Fibroblast of villous mesenchyme (primary cell): ENCODE measurements at regions not wholly inside any gene's neighbourhood (a gene's known extent, or its start where the extent isn't known, plus 50 kb on each side); places are given as distances from the start of the nearest gene placed in this dataset.

Experiments
- DNase-seq: peaks from one replicate; pipeline ENCODE4 v3.0.0-alpha.2; 2010; ENCODE audit warnings: low read depth
- H3K4me3 ChIP-seq: 2 replicates; pipeline ENCODE4 v1.5.1; 2011; ENCODE audit warnings: low read depth, mild to moderate bottlenecking, low read length
- CTCF ChIP-seq: IDR thresholded peaks from 2 replicates; pipeline ENCODE4 v1.5.1; 2012; ENCODE audit warnings: low read depth, mild to moderate bottlenecking, low read length; ENCODE audit not compliant: insufficient read depth

DNA sequence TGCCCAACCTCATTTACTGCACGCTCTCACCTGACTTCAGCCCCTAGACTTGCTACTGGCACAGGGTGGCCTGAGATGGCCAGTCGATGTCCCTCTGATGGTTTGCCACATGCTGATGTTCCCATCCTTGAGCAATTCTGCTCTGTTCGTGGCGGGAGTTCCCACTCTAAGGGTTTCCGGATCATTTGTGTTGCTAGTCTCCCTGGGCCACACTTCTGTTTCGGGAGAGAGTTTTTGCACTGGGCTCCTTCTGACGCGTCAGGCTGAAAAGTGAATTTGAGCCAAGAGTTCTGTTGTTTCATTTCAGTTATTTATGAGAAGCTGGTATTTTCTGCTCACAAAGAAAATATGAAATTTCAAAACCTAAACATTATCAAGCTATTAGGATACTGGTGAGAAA lies 597.7 kb downstream of the BNC2 start:
- DNase-seq, result no peak
- no peak for TF ChIP-seq CTCF
- H3K4me3 ChIP-seq, result no peak overlapping the region

- TF ChIP-seq CTCF, result no peak
- no peak overlapping the region for H3K4me3 ChIP-seq
- DNase-seq, result no peak
Observed at GRCh38 chr9:16275795-16276624, 594.5 kb downstream of the BNC2 start.

- H3K4me3 ChIP-seq, result no peak overlapping the region
- TF ChIP-seq CTCF, result no peak
- no peak for DNase-seq
Observed at GRCh38 chr9:16276866-16277265, 593.6 kb downstream of the BNC2 start.

DNA sequence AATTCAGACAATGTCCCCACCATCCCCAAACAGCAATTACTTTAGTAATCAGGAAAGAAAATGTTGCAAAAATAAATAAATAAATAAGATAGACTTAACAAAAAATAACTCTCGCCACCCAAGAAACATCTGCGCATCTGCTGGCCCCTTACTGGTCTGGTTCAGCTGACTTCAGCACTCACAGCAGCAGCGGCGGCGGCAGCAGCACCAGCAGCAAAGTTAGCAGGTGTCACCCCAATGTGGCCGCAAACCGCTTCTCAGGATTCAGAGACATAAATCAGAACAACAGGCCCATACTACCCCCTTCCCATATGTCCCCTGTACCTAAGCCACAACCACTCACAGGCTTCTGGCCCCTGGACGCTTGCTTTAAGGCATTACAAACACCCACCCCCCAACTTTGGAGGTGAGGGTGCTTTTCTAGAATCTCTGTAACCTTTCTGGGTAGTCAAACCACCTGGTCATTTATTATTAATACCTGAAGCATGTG lies 593.0 kb downstream of the BNC2 start:
- no peak for TF ChIP-seq CTCF
- no peak overlapping the region for H3K4me3 ChIP-seq
- no peak for DNase-seq

GRCh38 chr9:16278326-16278999 lies 592.0 kb downstream of the BNC2 start:
- TF ChIP-seq CTCF, result no peak
- H3K4me3 ChIP-seq, result no peak overlapping the region
- no peak for DNase-seq

GRCh38 chr9:16281707-16282106 lies 588.8 kb downstream of the BNC2 start:
- no peak for TF ChIP-seq CTCF
- no peak for DNase-seq
- H3K4me3 ChIP-seq, result no peak overlapping the region
